T-helper 1 cell treated with Interleukin-12 subunit alpha and Interleukin-12 subunit beta and Interleukin-4 antibody, amounts not matched to agents 30 μg/mL and 1 μg/mL, for 36 hours (primary cell): ENCODE measurements at regions not wholly inside any gene's neighbourhood (a gene's known extent, or its start where the extent isn't known, plus 50 kb on each side); places are given as distances from the start of the nearest gene placed in this dataset.

Source experiments
- H3K27ac Mint-ChIP-seq: one replicate; pipeline ENCODE4 v1.8.0; 2021; ENCODE audit warnings: mild to moderate bottlenecking, mixed read lengths
- H3K27me3 Mint-ChIP-seq: one replicate; pipeline ENCODE4 v1.8.0; 2021; ENCODE audit warnings: low read depth, mixed read lengths
- H3K36me3 Mint-ChIP-seq: one replicate; pipeline ENCODE4 v1.8.0; 2021; ENCODE audit warnings: low read depth, mixed read lengths
- H3K4me1 Mint-ChIP-seq: one replicate; pipeline ENCODE4 v1.8.0; 2021; ENCODE audit warnings: low read depth, mixed read lengths
- H3K4me3 Mint-ChIP-seq: one replicate; pipeline ENCODE4 v1.8.0; 2021; ENCODE audit warnings: mild to moderate bottlenecking, moderate library complexity, mixed read lengths
- H3K9me3 Mint-ChIP-seq: one replicate; pipeline ENCODE4 v1.8.0; 2021; ENCODE audit warnings: mixed read lengths

DNA sequence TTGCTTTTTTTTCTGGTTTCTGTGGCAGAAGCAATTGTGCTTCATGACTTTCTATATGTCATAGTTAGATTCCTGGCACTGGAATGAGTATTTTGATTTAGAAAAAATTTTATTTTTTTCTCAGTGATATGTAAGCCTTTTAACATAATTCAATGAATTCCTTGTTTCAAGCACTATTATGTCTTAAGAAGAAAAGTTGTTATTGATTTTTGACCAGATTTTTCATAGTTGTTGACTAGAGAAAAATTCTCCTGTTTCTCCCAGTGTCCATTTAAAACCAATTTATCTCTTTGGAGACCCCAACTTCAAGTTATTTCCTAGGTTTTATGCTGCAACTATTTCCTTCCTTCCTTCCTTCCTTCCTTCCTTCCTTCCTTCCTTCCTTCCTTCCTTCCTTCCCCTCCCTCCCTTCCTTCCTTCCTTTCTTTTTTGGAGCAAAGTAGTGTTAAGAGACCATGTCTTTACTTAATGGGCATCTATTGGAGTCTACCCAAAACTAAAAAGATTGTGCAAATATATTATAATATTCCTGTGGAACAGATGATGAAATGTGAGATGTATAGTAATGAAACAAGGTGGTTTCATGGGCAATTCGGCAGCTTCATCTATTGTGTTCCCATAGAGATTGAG lies 346.9 kb downstream of the RNF144B start:
- H3K27ac Mint-ChIP-seq, result no peak overlapping the region
- no peaks in the 10 kb centered on the region for H3K27me3 Mint-ChIP-seq
- no peak overlapping the region for H3K4me3 Mint-ChIP-seq
- no peaks in the 10 kb centered on the region for H3K4me1 Mint-ChIP-seq
- H3K9me3 Mint-ChIP-seq, result no peaks in the 10 kb centered on the region
- no peaks in the 10 kb centered on the region for H3K36me3 Mint-ChIP-seq

DNA sequence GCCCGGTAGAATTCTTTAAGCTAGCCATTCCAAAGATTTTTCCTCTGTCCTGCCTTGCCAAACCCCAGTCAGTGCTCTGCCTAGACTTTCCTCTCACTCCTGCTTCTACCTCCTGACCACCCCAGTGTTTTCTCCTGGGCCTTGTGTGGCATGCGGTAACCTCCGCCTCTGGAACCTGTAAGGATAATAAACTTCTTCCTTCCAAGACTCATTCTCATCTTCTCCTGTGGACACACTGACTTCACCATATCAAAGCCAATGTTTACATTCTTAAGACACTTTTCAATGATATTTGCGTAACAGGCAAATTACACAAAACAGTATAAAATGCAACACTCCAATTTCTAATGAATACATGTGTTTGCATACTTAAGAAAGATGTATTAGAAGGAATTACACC lies 354.6 kb downstream of the RNF144B start:
- H3K27ac Mint-ChIP-seq, result no peak overlapping the region
- no peaks in the 10 kb centered on the region for H3K36me3 Mint-ChIP-seq
- H3K4me3 Mint-ChIP-seq, result no peak overlapping the region
- H3K9me3 Mint-ChIP-seq, result no peaks in the 10 kb centered on the region
- no peaks in the 10 kb centered on the region for H3K4me1 Mint-ChIP-seq
- H3K27me3 Mint-ChIP-seq, result no peaks in the 10 kb centered on the region

- H3K9me3 Mint-ChIP-seq, result no peaks in the 10 kb centered on the region
- no peak overlapping the region for H3K27ac Mint-ChIP-seq
- no peak overlapping the region for H3K4me3 Mint-ChIP-seq
- H3K27me3 Mint-ChIP-seq, result no peaks in the 10 kb centered on the region
- no peaks in the 10 kb centered on the region for H3K36me3 Mint-ChIP-seq
- H3K4me1 Mint-ChIP-seq, result no peaks in the 10 kb centered on the region
These were observed 355.3 kb downstream of the RNF144B start for GRCh38 chr6:18742406-18742805.

DNA sequence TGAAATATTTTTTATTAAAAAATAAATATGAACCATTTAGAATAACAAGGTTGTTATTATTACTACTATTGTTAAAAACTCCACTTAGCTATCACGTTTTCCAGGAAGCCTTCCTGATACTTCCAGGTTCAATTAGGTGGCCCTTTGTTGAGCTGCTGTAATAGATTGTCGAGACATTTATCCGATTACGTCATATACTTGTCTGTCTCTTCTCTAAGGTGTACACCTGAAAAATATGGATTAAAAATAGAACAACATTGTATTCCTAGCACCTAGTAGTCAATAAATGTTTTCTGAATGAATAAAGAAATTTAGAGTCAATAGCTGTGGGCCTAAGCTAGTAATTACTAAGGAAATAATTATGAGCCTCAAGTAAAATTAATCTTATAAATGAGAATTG lies 359.6 kb downstream of the RNF144B start:
- H3K4me1 Mint-ChIP-seq, result no peaks in the 10 kb centered on the region
- no peaks in the 10 kb centered on the region for H3K9me3 Mint-ChIP-seq
- H3K4me3 Mint-ChIP-seq, result no peak overlapping the region
- H3K36me3 Mint-ChIP-seq, result no peaks in the 10 kb centered on the region
- H3K27me3 Mint-ChIP-seq, result peaks cover 3% of the 10 kb centered on the region
- no peak overlapping the region for H3K27ac Mint-ChIP-seq

DNA sequence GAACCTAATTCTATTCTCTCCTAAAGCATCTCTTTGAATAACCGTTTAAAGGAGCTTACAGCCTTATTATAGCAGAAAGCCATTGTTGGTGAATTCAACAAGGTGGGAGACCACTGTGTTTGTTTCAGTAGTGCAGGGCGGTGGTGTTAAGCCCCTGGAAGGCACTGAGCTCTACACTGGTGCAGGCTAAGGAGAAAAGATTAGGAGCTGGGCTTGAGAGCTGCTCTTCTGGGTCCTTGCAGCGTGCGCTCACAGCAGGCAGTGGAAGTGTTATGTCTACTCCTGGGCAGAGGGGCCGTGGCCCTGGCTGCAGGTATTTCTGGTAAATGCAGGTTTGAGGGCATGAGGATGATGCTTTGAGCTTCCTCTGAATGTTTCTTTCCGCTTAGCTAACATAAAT lies 361.2 kb downstream of the RNF144B start:
- Mint-ChIP-seq H3K27me3 (peaks cover 3% of the 10 kb centered on the region), H3K27ac (no peak overlapping the region), H3K9me3 (no peaks in the 10 kb centered on the region), H3K4me1 (no peaks in the 10 kb centered on the region), H3K4me3 (no peak overlapping the region), H3K36me3 (no peaks in the 10 kb centered on the region)

GRCh38 chr6:18752278-18753068 lies 365.3 kb downstream of the RNF144B start:
- Mint-ChIP-seq H3K4me3 (no peak overlapping the region), H3K27me3 (peaks cover 3% of the 10 kb centered on the region), H3K27ac (no peak overlapping the region), H3K36me3 (no peaks in the 10 kb centered on the region), H3K9me3 (no peaks in the 10 kb centered on the region), H3K4me1 (no peaks in the 10 kb centered on the region)

GRCh38 chr6:18753076-18753475 lies 365.9 kb downstream of the RNF144B start:
- peaks cover 3% of the 10 kb centered on the region for H3K27me3 Mint-ChIP-seq
- no peaks in the 10 kb centered on the region for H3K4me1 Mint-ChIP-seq
- no peaks in the 10 kb centered on the region for H3K9me3 Mint-ChIP-seq
- H3K36me3 Mint-ChIP-seq, result no peaks in the 10 kb centered on the region
- H3K27ac Mint-ChIP-seq, result no peak overlapping the region
- no peak overlapping the region for H3K4me3 Mint-ChIP-seq

DNA sequence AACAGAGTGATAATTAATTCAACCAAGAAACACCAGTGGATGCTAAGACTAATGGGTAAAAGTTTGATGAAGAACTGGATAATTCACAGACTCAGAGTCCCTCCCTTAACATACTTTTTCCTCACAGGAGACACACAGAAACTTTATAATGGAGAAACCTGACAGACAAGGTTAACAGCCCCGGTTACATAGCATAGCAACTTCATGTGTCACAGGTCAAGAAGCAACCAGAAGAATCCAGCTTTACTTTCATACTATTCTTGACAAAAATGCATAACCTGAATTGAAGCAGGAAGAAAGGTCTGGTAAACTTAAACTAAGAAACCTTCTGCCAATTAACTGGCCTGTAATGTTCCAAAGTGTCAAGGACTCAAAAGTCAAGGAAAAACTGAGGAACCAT lies 375.9 kb downstream of the RNF144B start:
- H3K27me3 Mint-ChIP-seq, result no peaks in the 10 kb centered on the region
- no peak overlapping the region for H3K27ac Mint-ChIP-seq
- H3K36me3 Mint-ChIP-seq, result no peaks in the 10 kb centered on the region
- H3K9me3 Mint-ChIP-seq, result peaks cover 3% of the 10 kb centered on the region
- H3K4me1 Mint-ChIP-seq, result no peaks in the 10 kb centered on the region
- H3K4me3 Mint-ChIP-seq, result no peak overlapping the region

GRCh38 chr6:18784794-18785193 lies 397.6 kb downstream of the RNF144B start:
- Mint-ChIP-seq H3K27me3 (no peaks in the 10 kb centered on the region), H3K4me3 (no peak overlapping the region), H3K9me3 (peaks cover 15% of the 10 kb centered on the region), H3K27ac (no peak overlapping the region), H3K4me1 (no peaks in the 10 kb centered on the region), H3K36me3 (no peaks in the 10 kb centered on the region)

DNA sequence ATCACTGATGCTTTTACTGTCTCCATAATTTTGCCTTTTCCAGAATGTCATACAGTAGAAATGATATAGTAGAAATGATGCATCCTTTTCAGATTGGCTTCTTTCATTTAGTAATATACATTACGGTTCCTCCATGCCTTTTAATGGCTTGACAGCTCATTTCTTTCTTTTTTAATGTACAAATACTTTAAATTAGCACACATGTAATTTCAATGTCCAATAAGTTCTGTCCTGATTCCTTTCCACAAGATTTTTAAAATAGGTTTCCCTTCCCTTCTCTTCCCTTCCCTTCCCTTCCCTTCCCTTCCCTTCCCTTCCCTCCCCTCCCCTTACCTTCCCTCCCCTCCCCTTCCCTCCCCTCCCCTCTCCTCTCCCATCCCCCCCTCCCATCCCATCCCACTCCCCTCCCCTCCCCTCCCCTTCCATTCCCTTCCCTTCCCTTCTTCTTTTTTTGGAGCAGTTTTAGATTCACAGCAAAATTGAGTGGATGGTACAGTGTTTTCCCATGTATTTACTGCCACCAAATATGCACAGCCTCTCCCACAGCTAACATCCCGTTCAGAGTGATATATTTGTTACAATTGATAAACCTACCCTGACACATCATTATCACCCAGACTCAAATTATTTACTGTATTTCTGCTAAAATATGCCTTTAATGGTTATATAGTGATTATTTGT lies 398.8 kb downstream of the RNF144B start:
- H3K36me3 Mint-ChIP-seq, result no peaks in the 10 kb centered on the region
- no peak overlapping the region for H3K4me3 Mint-ChIP-seq
- H3K9me3 Mint-ChIP-seq, result peaks cover 12% of the 10 kb centered on the region
- H3K4me1 Mint-ChIP-seq, result no peaks in the 10 kb centered on the region
- H3K27me3 Mint-ChIP-seq, result no peaks in the 10 kb centered on the region
- H3K27ac Mint-ChIP-seq, result no peak overlapping the region

- H3K27ac Mint-ChIP-seq, result no peak overlapping the region
- H3K4me3 Mint-ChIP-seq, result no peak overlapping the region
- no peaks in the 10 kb centered on the region for H3K9me3 Mint-ChIP-seq
- no peaks in the 10 kb centered on the region for H3K36me3 Mint-ChIP-seq
- no peaks in the 10 kb centered on the region for H3K27me3 Mint-ChIP-seq
- H3K4me1 Mint-ChIP-seq, result no peaks in the 10 kb centered on the region
These were observed 405.7 kb downstream of the RNF144B start for GRCh38 chr6:18792866-18793265.

DNA sequence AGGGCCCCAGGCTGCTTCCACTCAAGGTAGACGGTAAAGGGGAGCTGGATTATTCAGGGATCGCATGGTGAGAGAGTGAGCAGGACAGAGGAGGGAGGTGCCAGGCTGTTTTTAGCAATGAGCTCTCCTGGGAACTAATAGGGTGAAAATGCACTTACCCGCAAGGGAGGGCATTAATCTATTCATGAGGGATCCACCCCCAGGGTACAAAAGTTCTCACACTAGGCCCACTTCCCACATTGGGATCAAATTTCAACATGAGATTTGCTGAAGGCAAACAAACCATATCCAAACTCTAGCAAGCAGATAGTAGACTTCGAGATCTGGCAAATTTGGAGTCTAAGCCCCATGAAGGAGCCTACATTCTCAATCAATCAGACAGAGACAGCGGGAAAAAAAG lies 408.6 kb downstream of the RNF144B start:
- Mint-ChIP-seq H3K36me3 (no peaks in the 10 kb centered on the region), H3K4me1 (no peaks in the 10 kb centered on the region), H3K27ac (no peak overlapping the region), H3K9me3 (peaks cover 4% of the 10 kb centered on the region), H3K4me3 (no peak overlapping the region), H3K27me3 (no peaks in the 10 kb centered on the region)

DNA sequence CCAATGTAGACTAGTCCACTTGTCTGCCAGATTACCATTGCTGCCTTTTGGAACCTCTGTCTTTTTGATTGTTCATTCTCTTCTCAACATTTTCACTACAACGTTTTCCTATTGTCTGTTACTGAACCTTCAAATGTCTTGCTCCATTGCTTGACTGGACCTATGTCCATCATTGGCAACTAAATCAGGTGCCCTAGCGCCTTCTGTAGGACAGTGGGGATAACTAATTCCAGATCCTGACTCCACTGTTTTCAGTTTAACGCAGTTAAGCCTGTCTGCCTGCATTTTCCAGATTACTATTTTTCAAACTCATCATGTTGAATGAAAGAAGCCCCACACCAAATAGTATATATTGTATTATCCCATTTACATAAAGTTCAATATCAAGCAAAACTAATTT lies 433.6 kb downstream of the RNF144B start:
- Mint-ChIP-seq H3K27me3 (no peaks in the 10 kb centered on the region), H3K36me3 (peaks cover 2% of the 10 kb centered on the region), H3K4me1 (no peaks in the 10 kb centered on the region), H3K27ac (no peak overlapping the region), H3K4me3 (no peak overlapping the region), H3K9me3 (peaks cover 46% of the 10 kb centered on the region)

DNA sequence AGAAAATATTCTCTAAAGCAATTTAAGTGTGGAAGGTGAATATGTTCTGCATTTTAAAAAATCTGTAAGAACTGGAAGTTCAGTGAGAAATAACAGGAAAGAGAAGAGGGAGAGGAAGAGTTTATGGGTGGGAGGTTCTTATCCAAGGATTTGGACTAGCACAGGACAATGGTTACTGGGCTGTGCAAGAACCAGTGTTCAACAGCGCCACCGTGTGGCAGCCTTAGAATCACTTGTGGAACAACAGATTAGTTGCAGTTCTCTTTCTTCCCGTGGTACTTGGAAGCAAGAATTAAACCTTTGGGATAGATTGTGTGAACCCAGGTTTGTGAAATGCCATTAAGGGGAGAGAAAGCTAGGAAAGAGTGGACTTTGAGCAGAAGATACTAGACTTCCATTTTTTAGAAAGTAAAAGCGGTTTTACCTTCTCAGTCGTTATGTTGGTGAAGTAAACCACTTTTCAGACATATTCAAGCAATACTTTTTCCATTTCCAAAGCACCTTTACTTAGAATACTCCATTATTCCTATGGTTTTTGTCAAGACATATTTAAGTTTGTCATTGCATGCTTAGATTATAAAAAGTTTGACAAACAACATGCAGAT lies 436.7 kb downstream of the RNF144B start:
- Mint-ChIP-seq H3K4me1 (no peaks in the 10 kb centered on the region), H3K36me3 (peaks cover 2% of the 10 kb centered on the region), H3K9me3 (peaks cover 68% of the 10 kb centered on the region), H3K27me3 (no peaks in the 10 kb centered on the region), H3K27ac (no peak overlapping the region), H3K4me3 (no peak overlapping the region)
